Activated CD4-positive, alpha-beta T cell treated with anti-CD3 and anti-CD28 coated beads, Interleukin-10, Interleukin-2, amounts not matched to agents 100 ng/mL and 50 ng/mL, durations not matched to agents 16 hours and 8 hours (primary cell): ENCODE measurements at regions not wholly inside any gene's neighbourhood (a gene's known extent, or its start where the extent isn't known, plus 50 kb on each side); places are given as distances from the start of the nearest gene placed in this dataset.
"Not testable (repeated sequence)": the region's sequence is repeated elsewhere in the genome, so short reads cannot be mapped to it uniquely, and the experiment has no call there.

Source experiments
- DNase-seq: peaks from one replicate; pipeline ENCODE4 v3.0.0-alpha.2; 2020

DNA sequence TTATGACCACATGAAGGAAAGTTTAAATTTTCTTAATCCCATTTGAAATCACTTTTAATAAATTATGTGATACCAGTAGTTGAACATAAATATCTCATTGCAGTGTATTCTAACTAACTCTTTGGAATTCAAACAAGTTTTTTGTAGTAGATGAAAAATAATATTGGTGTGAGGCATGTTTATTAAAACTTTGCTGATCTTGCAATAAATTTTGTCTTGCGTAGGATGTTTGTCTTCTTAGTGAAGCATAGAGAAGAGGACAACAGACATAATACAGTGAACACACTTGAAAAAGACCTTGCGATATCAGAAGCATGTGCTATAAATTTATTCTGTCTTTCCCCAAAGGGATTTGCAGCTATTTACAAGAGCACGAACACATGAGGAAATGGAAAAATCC lies 140.7 kb downstream of the HTR1B start:
- DNase-seq: no peak

DNA sequence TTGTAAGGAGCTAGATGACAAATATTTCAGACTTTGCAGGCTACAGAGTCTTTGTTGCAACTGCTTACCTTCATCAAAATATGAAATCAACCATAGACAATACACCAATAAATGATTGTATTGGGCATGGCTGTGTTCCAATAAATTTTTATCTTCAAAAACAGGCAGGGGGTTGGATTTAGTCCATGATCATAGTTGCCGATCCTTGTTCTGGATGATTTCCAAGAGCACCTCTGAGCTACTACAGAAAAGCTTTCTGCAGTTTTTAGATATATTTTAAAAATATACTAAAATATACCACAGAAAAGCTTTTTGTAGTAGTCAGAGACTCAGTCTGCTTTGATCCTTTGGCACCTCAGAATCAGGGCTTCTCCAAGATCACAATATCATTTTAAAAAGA lies 145.0 kb downstream of the HTR1B start:
- DNase-seq: no peak

DNA sequence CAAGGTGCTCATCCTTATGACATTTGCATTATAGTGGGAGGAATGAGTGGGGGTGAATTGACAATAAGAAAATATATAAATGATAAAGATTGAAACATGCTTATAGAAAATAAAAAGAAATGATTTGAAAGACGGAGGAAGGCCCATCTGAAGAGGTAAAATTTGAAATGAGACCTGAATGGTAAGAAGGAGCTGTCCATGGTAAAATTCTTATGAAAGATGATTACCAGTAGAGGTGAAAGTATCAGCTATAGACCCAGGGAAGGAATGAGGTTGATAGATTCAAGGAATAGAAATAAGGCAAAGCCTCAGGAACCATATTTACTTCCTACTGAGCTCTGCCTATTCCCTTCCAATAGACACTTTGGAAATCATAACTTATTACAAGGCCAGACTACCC lies 149.7 kb downstream of the HTR1B start:
- no peak for DNase-seq

DNA sequence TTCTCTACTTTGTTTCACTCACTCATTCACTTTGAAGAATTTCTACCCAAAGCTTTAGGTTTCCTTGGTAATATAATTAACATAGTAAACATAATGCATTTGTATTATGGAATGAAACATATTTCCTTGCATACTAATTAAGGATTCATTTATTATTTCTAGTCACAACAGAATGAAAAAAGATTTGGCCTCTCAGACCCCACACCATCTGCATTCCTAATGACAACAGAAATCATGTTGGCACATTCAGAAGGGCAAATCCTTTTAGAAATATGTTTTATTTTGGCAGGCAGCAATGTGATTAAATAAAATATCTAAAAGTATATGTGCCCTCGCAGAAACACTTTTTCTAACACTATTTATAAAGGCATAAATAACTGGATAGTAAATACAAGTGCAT lies 163.4 kb downstream of the HTR1B start:
- no peak for DNase-seq

DNA sequence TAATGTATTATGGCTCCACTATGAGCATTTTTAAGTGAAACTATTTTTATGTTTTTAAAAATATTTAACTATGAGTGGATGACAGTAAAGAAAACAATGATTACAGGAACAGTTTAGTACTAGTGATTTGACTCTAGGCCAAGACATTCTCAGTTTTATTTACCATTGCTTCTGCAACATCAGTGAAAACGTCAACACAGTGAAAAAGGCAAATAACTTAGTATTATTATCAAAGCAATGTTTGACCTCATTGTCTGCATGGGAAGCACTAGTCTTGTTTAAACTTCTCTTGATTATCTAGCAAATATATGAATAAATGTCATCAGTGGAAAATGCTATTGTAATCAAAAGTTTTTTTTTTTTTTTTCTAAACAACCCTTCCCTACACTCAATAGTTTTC lies 165.0 kb downstream of the HTR1B start:
- no peak for DNase-seq

DNA sequence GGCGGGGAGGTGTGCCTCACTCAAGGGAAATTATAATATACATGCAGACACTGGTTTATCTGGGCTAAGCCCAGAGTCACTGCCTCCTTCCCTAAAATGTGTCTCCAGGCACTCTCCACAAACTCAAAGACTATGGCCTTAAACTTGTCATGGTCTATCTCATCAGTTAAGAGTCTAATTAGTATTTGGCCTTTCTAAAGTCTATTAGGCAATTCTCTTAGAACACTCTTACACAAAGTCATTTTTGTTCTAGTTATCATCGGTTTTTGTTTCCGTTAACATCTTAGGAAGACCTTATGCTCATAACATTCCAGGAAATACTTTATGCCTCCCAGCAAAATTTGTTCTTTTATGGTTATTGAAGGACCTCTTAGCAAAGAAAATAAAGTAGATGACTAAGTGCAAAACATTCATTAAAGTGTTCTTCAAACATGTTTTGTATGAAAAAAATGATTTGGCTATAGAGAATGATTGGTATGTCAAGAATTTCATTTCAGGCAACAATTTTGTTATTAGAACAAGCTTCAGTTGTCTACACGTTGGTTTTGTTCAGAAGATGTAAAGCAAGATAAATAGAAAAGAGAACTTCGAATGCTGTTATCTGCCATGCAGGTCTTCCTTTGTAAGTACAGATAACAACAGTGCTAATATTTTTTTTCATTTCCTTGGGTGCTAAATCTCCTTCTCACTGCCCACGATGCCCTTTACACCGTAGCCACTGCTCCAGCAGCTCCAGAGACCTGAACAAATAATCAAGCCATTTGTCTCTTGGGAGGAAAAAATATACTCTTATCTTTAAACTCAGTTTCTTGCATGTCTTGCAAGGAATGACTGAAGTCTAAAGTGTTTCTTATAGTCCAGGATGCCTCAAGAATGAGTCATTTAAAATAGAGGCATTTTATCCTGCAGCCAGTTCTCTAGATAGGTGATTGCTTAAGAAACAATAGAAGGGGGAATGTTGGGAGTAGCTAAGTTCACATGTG lies 170.4 kb downstream of the HTR1B start:
- DNase-seq: no peak

DNA sequence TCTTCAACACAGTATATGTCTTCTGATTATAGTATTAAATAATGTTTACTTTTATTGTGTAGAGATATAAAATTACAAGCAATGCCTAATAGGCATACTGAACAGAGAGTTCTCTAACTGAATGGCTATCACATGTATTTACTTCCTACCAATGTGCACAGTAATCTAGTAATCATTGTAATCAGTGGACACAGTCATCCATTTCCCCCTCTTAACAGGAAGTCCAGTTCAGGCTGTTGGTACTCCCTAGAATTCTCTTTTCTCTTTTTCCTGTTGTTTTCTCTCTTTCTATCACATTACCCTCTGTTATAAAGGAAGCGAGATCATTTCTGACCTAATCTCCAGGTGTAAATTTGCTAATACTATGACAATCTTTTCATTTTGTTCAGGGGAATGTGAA lies 172.5 kb downstream of the HTR1B start:
- no peak for DNase-seq

DNA sequence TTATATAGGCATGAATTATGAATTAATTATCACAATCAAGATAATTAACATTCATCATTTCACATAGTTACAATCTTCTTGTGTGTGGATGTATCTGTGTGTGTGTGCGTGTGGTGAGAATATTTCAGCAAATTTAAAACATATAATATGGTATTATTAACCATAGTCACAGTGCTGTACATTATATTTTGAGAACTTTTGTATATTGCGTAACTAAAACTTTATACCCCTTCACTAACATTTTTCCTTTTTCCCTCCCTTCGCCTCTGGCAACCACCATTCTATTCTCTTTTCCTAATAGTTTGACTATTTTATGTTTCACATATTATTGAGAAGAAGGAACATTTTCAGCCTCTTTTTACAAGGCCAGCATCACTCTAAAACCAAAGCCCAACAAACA lies 176.8 kb downstream of the HTR1B start:
- no peak for DNase-seq

DNA sequence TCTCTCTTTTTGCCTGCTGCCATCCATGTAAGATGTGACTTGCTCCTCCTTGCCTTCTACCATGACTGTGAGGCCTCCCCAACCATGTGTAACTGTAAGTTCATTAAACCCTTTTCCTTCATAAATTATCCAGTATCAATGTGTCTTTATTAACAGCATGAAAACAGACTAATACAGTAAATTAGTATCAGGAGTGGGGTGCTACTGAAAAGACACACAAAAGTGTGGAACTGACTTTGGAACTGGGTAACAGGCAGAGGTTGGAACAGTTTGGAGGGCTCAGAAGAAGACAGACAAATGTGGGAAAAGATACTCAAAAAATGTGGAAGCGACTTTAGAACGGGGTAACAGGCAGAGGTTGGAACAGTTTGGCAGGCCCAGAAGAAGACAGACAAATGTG lies 189.4 kb downstream of the HTR1B start:
- DNase-seq: no peak

DNA sequence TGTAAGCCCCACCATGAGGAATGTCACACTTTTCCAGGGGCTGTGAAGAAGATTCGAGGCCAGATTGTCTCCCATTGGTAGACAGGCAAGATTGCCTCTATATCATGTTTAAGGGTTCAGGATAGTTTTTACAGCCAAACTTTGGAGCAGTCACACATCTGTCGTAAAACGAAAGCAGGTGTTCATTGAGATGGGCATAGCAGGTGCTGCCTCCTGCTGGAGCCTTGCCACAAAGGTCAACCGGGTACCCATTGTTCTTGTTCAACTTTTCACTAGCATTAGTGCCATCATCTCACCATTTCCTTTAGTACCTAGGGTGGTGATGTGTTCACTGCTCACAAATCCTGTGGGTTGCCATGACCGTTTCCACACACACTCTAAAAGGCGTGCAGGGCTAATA lies 198.3 kb downstream of the HTR1B start:
- no peak for DNase-seq

DNA sequence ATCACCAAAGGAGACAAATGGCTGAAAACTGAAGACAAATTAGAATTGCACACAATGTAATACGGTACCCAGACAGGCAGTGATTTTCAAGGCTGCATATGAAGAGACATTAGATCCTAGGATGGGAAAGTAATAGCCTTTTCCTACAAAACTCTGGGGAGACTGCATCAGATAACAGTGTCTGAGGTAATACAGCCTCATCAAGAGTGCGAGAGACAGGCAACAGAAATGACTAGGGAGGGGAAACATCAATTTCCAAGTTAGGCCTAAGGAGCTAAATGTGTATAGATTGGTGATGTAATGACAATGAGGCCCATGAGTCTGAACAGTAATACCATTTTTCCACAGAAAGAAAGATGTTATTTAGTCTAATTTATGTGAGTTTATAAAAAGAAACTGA lies 200.3 kb downstream of the HTR1B start:
- no peak for DNase-seq

DNA sequence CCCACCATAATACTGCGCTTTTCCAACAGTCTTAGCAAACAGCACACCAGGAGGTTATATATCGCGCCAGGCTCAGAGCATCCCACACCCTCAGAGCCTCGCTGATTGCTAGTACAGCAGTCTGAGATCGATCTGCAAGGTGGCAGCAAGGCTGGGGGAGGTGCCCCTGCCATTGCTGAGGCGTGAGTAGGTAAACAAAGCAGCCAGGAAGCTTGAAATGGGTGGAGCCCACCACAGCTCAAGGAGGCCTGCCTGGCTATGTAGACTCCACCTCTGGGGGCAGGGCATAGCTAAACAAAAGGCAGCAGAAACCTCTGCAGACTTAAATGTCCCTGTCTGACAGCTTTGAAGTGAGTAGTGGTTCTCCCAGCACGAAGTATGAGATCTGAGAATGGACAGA lies 211.5 kb downstream of the HTR1B start:
- DNase-seq: not testable (repeated sequence)

DNA sequence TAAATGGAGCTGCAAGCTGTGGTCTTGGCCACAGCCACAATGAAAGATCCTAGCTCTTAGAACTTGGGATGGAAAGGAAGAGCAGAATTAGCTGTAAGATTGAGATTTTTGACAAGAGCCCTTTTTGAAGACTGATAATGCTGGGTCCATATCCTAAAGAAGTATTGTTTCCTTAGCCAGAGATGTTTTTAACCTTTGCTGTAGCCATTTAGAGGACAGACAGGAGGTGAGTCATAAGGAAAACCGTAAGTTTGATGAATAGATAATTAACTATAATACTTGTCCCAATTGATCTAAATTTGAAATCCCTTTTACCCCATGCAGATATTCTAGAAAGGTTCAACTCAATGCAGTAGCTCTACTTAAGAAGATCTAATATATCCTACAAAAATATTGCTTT lies 213.7 kb downstream of the HTR1B start:
- no peak for DNase-seq

DNA sequence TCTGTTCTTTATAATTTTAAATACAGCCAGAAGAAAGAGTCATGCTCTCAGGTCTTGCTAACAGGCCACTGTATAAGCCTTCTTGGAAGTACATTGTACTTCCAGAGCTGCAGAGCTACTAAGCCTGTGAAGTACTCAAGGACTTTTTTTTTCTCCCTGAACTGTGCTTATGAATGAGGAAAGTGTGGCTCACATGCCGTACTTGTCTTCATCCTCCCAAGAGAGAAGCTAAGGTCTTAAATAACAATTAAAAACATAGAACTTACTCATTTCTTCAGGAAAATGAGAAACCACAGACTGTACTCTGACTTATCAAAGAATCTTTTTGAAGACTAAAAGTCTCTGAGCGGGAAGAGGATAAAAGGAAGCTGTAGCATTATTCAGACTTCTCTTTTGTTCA lies 218.3 kb downstream of the HTR1B start:
- DNase-seq: no peak

DNA sequence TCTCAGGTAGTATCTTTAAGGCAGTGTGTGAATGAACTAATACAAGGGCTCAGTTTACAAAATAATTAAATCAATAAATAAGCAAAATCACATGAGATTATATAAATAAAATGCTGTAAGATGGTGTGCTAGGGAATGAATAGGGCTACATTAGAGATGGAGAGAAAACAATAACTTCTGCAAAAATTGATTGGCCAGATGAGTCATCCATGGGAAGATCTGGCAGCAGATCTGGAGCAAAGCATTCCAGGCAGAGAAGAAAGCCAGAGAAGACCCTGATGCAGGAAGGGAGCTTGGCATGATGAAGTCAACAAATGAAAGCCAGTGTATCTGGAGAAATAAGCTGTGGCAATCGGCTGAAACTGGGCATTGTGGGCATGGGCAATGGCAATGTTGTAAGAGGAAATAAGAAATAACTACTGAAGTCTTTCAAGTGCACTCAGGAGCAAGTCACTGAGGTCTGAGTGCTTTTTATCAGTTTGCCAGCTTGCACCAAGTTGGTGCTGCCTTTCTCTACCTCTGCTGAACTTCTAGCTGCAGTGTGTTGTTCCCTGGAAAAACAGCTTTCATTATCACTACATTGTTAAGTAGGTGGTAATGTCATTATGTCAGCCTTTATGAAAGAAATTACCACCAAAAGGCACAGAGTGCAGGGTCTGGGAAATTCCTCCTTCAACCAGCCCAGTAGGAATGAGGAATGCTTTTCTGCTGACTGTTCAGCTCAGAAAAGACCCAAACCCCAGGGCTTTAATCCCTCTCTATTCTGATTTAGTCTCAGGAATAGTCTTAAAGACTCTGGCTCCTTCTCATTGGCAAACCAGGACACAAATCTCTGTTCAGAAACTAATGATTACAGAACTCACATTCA lies 231.6 kb downstream of the HTR1B start:
- DNase-seq: no peak

DNA sequence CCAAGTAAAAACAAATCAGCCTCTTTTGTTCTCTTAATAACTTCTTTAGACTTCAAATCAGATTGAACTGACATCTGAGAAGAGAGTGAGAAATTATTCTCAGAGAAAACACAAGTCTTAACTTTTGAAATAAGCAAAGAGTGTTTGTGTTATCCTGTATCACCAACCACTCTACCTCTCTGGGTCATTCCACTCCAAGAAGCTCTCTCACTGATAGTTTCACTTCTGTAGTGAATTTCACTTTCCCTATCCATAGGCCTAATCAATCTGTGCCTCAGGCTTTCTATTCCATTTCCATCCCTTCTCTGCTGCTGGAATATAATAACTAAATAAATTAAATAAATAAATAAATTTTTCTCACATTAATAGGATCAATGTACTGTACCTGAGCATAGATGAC lies 235.0 kb downstream of the HTR1B start:
- DNase-seq: no peak

DNA sequence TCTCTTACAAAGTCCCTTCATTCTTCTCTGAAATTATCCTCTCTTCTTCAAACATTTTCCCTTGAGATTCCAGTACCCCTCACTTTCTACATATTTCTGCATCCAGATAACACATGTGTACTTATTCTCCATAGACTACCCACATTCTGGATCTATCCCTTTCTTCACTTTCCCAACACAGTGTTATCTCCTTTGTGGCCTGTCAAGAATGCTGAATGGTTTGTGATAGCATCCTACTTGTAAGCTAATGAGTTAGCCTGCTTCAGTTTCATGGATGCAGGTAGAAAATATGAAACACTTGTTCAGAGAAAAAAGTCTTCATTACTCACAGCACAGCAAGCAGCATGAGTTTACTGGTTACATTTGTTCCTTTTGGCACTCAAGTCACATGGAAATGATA lies 245.4 kb downstream of the HTR1B start:
- no peak for DNase-seq

DNA sequence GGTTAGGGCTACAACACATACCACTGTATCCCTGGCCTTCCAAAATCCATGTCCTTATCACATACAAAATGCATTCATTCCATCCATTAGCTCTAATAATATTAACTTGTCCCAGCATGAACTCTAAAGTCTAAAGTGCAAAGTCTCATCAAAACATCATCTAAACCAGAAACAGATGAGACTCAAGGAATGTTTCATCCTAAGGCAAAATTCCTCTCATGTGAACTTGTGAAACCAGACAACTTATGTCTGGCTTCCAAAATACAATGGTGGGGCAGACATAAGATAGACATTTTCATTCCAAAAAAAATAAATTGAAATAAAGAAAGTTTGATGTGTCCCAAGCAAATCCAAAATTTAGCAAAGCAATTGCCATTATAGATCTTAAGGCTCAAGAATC lies 257.4 kb downstream of the HTR1B start:
- no peak for DNase-seq

DNA sequence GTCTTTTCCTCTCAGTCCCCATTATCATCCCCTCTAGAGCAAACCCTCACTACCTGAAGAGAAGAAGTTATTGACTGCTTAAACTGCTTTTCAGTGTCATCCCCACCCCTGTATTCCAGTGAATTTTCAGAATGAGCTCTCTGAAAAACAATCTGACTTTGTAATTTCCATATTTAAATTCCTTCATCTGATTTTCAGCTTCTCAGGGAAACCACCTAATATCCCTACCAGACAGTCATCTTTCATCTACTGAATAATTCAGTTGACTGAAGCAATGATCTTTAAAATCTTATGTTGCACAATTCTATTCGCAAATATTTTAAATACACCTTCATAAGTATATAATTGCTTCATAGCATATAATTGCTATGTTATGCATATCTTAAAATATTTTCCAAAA lies 258.7 kb downstream of the HTR1B start:
- DNase-seq: no peak

DNA sequence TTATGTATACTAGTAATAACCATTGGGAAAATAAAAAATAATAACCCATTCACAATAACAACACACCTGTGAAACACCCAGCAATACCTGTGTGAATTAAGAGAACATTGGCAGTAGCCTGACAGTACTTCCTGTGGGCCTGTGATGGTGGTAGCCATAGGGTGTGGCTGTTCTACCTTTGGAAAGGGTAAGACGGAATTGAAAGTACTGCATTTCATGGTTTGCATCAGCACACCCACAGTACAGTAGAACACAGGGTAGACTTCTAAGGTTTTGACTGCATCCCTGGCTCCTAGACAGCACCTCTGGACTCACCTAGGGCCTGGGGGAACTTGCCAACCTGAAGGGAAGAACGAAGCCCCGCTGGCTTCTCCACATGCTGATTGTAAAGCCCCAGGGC lies 279.8 kb downstream of the HTR1B start:
- DNase-seq: no peak

DNA sequence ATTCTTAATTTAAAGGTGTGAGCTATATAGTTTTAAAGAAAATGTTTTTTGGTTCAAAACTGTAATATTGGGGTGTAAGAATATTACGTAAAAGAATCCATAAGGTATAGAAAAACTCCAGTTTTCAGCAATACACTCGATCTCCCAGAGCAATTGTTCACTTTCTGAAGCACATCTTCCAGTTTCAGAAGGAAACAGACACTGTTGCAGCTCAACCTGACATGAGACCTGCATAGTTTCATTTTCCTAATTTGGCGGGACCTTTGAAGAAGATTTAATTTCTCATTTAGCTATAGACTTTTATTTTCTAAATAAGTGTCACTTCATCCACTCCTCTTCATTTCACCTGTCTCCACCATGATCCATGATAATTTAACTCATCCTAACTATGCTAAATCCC lies 281.5 kb downstream of the HTR1B start:
- no peak for DNase-seq

DNA sequence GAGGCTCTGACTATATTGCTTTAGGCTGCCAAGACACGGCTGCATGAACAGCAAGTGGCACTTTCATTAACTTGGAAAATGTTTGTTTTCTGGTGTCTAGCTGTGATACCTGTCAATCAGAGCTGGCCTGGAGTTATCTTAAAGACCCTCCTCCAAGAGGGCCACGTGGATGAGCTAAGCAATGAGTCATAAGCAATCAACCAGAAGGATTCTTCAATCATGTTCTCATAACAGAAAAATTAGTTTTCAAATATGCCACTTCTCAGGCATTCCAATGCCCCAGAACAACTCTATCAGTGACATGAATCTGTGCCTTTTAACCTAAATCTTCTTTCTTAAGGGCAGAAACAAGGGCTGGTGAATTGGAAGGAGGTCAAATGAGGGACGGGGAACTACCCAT lies 283.0 kb downstream of the HTR1B start:
- no peak for DNase-seq

DNA sequence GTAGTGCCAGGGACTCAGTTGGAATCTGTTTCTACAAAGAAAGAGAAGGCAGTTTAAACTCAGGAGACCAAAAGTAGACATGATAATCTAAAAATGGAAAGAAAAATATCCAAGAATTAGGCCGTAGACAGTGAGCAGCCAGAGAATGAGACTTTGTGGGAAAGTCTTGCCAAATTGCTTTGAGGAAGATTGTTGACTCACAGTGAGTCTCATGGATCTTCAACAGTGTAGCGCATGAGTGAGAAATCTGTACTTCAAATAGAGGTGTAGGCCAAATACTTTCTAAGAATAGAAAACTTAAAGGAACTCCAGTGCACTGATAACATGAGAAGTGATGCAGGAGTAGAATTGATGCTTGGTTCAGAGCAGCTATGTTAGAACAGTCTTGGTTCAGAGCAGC lies 284.5 kb downstream of the HTR1B start:
- DNase-seq: no peak

DNA sequence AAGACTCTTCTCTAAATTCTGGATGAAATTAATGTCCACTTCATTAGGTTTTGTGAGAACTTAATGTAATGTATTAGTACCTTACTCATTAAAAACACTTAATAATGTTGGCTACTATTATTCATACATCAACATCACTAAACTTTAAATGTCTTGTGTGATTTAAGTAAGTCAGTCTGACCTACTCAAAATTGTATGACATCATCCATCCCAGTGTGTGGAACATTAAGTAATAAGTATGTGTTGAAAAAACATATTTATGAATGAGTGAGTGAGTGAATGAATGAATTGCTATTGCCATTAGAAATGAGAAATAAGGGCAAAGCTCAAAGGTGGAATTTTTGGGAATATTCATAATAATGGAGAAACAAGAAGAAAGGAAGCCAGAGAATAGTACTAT lies 285.8 kb downstream of the HTR1B start:
- no peak for DNase-seq
